GM18867 (cell line): ENCODE measurements at regions not wholly inside any gene's neighbourhood (a gene's known extent, or its start where the extent isn't known, plus 50 kb on each side); places are given as distances from the start of the nearest gene placed in this dataset.

Source experiments
- ATAC-seq: cut with Tn5 transposase; IDR thresholded peaks from one replicate; pipeline ENCODE4 v1.9.1; 2021; ENCODE audit warnings: mild to moderate bottlenecking, moderate library complexity; ENCODE audit not compliant: unreplicated experiment

GRCh38 chr6:169165561-169166300, 87.9 kb downstream of the THBS2 start:
- no peak for ATAC-seq

DNA sequence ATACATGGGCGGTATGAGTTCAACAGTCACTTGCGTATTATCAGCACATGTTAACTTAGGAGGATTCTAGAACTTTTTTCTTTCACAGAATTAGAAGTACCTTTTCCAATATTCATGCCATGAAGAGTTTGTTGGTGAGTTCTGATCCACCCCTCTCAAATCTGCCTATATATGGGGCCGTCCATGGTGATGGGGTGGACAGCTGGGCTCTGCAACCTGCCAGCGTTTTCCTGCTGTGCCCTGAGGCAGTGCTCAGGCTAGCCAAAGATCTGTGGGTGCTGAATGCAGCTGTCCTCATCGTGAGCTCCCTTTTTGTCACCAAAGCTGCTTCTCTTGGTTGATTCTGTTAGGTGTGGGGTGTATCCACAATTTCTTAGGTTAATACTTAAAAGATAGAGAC, 88.7 kb downstream of the THBS2 start:
- ATAC-seq: no peak

- no peak for ATAC-seq
These were observed 89.2 kb downstream of the THBS2 start for GRCh38 chr6:169164451-169164850.

GRCh38 chr6:169163411-169163901, 90.2 kb downstream of the THBS2 start:
- no peak for ATAC-seq

DNA sequence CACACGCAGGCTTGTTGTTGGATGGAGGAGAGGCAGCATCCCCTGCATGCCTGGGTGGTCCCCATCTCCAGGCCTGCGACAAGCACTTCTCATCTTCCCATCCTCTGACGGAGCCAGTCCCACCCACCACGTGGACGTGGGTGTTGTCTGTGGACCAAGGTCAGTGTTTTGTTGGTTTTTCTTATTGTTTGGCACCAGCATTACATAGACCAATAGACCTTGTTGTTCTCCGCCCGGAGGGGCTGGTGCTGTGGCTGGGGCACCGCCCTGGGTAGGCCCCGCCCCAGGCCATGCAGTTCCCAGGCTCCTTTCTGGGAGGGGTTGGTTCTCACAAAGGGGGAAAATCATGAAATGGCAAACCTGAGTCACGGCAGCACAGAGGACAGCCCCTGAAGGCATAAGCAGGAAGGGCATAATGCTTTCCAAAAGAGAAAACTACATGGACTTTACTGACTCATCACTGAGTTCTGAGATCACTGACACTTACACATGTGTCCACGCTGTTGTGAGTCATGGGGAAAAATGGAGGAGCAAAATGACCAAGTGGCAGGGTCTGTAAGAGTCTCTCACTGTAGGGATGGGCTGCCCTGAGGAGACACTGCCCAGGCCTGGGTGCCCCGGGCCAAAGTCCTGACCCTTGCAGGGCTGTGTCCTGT, 90.8 kb downstream of the THBS2 start:
- no peak for ATAC-seq

DNA sequence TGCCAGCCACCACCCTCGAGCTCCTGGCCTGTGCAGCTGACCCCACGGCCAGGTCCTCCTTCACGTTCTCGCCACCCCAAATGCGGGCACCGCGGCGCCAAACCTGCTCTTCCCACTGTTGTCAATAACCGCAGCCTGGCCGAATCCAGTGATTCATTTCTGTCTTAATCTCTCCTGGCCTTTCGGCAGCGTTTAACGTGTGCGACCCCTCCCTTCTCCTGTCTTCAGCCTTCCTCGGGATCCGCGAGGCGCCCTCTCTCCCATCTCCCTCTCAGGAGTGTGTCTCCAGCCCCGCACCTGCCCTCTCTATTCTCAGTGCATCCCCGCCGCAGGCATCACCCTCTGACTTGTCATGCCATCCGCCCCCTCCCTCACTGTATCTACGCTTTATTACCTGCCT, 91.4 kb downstream of the THBS2 start:
- no peak for ATAC-seq

- no peak for ATAC-seq
These were observed 92.0 kb downstream of the THBS2 start for GRCh38 chr6:169161572-169162167.

DNA sequence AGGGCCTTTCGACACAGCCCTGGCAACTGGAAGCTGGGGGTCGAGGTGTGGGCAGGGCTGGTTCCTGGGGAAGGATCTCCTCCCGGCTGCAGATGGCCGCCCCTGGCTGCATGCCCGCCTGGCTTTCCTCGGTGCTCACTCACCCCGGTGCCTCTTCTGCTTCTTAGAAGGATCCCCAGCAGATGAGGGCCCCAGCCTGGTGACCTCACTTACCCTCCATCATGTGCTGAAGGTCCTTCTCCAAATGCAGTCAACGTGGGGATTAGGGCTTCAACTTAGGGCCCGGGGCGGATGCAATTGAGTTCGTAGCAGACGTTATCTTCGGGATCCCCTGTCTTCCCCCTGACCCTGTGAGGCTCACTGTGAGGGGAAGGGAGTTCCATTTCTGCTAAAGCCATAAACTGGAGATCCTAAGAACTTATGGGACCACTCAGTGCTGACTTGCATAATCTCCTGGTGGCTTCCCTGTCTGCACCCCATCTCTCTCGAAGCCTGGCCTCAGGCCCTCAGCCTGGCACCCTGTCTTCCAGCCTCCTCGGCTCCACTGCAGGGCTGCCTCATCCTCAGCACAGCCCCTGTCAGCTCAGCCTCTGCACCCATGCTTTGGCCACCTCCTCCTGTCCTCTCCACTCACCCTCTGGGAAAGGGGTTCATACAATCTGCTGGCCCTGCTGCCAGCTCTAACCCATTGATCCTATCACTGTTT, 92.6 kb downstream of the THBS2 start:
- no peak for ATAC-seq

DNA sequence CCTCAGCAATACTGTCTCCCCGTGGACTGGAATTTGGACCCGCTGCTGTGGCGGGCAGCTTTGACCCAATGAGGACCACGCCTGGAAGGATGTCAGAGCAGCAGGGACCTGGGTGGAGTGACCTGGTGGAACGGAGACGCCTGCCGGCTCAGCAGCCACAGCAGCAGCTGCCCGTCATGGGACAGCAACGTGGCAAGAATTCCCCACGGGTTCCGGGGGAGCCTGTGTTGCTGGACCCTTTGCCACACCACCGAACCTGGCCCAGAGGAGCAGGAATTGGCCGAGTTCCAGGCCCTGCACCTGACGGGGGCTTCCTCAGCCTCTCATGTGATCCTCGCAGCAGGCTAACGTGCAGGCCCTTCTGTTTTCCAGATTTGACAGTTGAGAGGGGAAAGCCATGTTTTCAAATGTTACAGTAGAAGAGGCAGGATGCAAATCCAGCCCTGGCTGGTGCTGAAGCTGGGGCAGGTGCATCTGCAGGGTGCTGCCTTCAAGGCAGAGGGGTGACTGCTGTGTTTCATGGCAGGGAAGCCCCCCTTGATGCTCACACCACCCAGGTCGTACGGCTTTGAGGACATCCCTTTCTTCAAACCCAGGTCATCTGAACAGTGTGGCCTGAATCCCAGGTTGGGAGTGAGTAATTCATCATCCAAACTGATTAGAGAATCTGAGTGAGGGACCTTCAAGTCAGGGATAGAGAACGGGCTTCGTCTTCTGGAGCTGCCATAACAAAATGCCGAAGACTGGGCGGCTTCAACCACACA, 93.4 kb downstream of the THBS2 start:
- ATAC-seq: no peak

DNA sequence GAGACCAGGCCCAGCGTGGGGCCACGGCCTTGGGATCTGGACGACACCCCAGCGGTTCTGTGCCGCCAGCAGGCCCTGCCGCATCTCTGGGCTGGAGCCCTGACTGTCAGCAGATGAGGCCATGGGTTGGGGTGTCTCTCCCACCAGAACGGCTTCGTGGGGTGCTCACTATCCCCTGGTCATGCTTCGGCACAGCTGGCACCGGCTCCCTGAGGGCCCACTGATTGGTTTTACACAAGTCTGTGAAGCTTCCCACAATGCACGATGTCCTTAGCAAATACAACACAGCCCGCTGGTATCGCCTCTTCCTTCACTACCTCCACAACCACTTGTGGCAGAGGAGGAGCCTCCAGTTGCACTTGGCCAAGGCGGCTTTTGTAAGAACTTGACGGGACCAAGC, 94.3 kb downstream of the THBS2 start:
- no peak for ATAC-seq

GRCh38 chr6:169158691-169159090, 95.0 kb downstream of the THBS2 start:
- ATAC-seq: no peak

GRCh38 chr6:169158174-169158573, 95.5 kb downstream of the THBS2 start:
- no peak for ATAC-seq

DNA sequence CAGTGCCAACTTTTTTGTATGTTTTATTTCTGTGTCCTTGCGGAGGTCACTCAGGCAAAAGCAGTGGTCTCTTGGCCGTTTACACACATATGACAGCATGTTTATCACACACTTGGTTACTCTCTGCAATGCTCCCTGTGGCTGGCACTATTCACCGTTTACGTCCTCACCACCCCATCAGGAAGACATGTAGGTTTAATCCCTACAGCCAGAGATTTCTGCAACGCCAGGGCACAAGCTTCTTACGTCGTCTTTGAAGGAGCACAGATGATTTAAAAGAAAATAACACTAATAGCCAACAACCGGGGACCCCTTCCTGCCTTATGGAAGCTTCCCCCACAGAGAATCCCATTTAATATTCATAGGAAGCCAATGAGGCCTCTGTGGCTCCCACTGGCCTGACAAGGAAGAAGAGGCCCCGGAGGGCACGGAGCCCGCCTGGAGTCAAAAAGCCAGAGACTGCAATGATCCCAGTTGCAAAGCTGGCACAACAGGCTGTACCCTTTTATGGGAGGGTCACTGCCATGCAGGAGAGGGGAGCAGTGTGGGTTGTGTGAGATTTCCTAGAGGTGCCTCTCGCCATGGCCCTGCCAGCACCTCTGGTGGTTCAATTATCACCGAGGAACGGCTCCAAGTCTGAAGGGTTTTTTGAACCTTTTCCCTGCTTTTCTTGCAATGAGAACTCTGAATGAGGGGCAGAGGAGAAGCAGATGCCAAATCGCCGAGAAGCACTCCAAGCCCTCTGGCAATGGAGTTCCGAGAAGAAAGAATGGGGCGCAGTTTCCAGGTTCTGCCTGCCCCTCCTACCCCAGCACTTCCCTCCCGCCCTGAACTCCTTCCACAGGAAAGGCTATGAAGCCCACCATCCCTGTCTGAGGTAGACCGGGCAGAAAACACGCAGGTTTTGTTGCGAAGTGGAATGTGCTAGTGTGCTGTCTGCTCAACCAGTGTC, 96.2 kb downstream of the THBS2 start:
- ATAC-seq: no peak

DNA sequence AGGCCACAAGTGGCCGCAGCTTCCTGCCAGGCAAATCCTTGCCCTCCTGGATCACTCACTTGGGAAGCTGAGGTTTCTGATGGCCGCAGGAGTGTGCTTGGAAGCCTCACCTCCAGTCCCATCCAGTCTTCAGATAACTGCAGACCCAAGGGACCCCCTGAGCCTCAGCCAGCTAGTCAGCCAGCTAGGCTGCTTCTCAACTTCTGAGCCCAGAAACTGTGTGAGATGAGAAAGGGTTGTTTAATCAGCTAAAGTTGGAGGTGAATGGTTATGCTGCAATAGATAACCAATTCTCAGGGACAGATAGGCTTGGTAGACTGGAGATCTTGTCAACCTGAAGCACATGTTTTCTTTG, 96.9 kb downstream of the THBS2 start:
- no peak for ATAC-seq

GRCh38 chr6:169156108-169156792, 97.4 kb downstream of the THBS2 start:
- no peak for ATAC-seq

GRCh38 chr6:169155481-169155880, 98.2 kb downstream of the THBS2 start:
- ATAC-seq: no peak

DNA sequence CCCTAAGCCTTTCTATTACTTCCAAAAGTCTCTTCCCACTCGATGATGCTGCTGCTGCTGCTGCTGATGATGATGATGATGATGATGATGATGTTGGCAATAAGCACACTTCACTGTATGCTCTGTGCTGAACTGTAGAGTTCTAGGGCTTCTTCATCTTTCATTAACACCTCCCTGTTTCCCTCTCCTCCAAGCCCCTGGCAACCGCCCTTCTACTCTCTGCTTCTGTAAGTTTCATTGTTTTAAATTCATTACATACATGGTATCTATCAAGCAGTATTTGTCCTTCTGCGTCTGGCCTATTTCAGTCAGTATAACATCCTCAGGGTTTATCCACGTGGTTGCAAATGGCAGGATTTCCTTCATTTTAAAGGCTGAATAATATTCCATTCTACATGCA, 100.2 kb downstream of the THBS2 start:
- ATAC-seq: no peak

DNA sequence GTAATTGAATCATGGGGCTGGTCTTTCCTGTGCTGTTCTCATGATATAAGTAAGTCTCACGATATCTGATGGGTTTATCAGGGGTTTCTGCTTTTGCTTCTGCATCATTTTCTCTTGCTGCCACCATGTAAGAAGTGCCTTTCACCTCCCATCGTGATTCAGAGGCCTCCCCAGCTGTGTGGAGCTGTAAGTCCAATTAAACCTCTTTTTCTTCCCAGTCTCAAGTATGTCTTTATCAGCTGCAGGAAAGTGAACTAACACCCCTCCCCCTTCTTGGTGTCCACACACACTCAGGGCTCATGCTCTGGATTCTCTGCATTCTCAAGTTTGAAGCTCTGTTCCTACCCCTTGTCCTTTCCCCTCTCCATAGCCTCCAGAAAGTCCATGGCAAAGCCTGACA, 107.1 kb downstream of the THBS2 start:
- no peak for ATAC-seq

DNA sequence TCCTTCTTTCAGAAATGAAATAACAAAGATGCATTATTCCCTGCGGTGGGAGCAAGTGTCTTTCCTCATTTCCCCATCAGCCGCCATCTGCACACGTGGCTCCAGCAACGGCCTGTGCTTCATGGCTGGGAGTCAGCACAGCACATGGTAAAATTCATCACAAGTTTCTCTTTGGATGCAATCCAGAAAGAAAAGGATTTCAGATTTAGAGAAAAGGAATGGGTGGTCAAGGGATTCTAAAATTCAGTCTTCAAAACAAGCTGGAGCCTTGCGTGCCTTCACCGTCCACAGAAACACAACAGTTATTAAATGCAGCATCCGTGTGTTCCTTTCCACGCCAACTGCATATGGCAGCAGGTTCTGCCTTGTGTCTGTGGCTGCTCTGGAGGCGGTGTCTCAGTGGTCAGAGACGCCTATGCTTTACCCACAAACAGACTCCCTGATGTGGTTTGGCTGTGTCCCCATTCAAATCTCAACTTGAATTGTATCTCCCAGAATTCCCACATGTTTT, 107.6 kb downstream of the THBS2 start:
- no peak for ATAC-seq
